ENCODE measurements at regions not wholly inside any gene's neighbourhood (a gene's known extent, or its start where the extent isn't known, plus 50 kb on each side); places are given as distances from the start of the nearest gene placed in this dataset.
A peak's percentile ranks its signal among the peaks of the same experiment; 100 is the strongest.
"Not testable (repeated sequence)": the region's sequence is repeated elsewhere in the genome, so short reads cannot be mapped to it uniquely, and the experiment has no call there.

DNA sequence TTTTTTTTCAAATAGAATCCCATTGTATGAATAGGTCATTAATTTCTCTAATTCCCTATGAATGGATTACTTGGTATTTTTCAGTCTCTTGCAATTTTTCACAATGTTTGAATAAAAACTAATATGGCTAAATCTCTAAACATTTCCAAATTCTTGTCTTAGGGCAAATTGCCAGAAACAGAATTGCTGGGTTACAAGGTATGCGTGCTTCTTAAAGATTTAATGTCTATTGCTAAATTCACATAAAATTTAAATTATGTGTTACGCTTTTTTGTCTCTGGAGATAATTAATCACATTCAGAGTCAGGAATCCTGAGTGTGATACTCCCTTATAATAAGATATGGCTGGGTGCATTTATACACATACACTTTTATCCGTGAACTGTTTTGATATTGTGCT lies 264.5 kb upstream of the TBL1XR1 start:
- DNase-seq: peak; percentile 31

DNA sequence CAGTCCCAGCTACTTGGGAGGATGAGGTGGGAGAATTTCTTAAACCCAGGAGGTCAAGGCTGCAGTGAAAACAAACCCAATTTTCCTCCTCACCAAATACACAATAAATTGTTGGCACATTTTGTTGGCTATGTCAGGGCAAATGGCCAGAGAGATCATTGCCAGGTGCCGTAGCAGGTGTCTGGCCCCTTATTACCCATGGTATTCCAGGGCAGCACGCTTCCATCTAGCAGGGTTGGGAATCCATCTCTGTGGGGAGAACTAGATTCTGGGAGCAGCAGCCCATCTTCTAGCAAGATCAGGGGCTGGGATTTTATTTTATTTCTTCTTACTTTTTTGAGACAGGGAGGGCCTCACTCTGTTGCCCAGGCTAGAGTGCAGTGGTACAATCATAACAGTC lies 266.1 kb upstream of the TBL1XR1 start:
- DNase-seq: not testable (repeated sequence)

GRCh38 chr3:177463863-177464262 lies 266.6 kb upstream of the TBL1XR1 start:
- peak; percentile 92 for DNase-seq

DNA sequence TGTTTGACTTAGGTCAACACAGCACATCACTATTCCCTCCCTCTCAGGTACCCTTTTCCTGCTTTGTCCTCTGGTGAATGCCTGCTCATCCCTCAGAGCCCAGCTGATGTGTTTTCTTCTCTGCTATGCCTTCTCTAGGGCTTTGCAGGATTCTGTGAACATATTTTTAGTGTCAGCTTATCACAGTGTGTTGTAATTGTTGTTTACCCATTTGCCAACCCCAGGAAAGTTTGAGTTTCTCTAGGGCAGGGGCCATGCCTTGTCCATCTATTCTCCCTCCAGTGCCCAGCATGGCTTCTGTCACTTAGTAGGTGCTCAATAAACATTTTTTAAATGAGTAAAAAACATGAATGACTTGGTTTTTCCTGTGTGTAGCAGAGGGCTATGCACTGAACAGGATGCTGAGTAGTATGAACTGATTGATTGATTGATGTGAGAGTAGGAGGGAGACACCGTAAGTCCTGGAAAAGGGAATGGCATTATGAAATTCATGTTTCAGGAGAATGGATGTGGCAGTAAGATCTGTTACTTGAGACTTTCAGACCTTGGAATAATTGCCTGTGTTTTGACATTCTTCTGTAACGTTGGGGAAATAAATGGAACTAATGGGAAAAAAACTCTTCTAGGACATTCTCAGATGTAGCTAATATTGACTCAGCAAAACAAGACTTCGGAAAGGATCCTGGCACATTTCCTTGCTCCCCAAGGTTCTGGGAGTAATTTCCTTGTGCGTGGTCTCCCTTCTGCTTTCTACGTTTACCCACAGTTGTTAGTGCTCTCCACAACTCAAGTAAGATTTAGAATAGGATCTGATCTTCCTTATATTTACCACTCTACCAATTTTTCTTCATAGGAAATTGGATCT lies 267.3 kb upstream of the TBL1XR1 start:
- DNase-seq: no peak

DNA sequence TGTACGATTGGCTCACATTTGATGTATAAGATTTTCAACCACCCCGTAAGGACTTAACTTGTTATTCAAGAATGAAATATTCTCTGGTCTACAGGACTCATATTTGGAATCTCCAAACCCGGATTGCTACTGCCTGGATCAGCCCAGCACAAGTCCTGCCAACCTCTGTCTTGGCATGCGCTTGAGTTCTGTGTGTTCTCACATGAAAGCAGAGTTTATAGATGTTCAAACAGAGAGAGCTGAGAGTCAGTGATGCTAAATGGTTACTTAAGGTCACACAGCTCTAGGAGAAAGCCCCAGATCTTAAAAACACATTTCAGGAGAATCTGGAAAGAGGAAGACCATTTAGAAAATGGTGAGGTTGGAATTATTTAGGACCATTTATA lies 268.0 kb upstream of the TBL1XR1 start:
- no peak for DNase-seq

DNA sequence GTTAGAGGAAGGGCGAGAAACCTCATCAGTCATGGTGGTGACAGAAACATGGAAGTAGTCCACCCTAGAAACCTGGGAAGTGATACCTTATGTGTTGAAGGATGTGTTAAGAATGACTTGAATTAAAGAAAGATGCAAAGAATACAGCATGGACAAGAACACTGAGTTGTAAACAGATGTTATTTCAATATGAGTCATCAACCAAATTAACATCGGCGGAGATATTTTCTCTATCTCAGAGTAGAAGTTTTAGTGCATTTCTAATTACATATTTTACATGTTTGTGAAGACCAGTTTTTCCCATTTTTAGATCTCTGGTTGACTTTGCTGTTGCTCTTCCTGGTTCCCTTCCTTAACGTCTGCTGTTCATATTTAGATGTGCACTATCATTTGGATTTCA lies 268.8 kb upstream of the TBL1XR1 start:
- DNase-seq: peak; percentile 49

DNA sequence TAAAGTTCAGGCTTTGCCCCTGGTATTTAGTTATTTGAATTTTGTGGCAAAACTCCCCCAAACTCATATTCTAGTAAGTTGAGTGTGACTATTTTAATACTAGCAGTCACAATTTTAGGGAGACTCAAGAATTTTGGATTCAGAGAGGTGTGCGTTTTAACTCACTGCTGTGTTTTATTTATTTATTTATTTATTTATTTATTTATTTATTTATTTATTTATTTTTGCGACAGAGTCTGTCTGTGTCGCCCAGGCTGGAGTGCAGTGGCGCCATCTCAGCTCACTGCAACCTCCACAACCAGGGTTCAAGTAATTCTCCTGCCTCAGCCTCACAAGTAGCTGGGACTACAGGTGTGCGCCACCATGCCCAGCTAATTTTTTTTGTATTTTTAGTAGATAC lies 269.3 kb upstream of the TBL1XR1 start:
- not testable (repeated sequence) for DNase-seq

GRCh38 chr3:177467247-177467985 lies 270.1 kb upstream of the TBL1XR1 start:
- no peak for DNase-seq

DNA sequence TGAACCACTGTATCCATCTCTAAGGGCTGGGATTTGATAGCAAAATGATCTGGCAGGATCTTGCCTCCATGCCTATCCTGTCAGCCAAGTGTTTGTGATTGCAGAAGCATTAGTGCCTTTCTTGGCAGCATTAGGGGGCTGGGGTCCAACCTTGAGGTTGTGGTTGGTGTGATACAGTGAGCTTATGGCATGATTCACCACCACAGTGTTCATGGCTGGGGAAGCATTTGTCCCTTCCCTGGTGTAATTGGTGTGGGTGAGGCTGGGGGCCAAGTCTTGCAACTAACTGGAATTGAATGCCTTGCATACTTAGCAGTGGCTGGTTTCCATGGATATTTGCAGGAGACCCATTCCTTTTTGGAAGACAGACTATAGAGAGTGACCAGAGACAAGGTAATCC lies 271.0 kb upstream of the TBL1XR1 start:
- peak; percentile 99 for DNase-seq

DNA sequence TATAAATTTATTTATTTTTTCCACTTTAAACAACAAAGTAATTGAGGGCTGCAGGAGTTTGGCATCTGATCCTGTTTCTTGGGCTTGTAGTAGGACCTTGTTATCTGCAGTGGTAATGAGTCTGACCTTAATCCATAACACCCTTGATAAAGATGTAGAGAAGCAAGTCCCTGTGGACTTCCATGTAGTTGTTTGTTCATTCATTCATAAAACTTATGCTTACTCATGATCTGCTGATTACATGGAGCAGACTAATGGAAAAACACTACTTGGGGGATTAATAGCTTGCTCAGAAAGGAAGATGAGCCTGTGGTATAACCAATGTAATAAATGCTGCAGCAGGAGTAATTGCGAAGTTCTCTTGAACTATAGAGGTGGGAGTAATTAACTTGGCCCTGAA lies 271.5 kb upstream of the TBL1XR1 start:
- peak; percentile 47 for DNase-seq

GRCh38 chr3:177469216-177469615 lies 271.9 kb upstream of the TBL1XR1 start:
- DNase-seq: peak; percentile 77

DNA sequence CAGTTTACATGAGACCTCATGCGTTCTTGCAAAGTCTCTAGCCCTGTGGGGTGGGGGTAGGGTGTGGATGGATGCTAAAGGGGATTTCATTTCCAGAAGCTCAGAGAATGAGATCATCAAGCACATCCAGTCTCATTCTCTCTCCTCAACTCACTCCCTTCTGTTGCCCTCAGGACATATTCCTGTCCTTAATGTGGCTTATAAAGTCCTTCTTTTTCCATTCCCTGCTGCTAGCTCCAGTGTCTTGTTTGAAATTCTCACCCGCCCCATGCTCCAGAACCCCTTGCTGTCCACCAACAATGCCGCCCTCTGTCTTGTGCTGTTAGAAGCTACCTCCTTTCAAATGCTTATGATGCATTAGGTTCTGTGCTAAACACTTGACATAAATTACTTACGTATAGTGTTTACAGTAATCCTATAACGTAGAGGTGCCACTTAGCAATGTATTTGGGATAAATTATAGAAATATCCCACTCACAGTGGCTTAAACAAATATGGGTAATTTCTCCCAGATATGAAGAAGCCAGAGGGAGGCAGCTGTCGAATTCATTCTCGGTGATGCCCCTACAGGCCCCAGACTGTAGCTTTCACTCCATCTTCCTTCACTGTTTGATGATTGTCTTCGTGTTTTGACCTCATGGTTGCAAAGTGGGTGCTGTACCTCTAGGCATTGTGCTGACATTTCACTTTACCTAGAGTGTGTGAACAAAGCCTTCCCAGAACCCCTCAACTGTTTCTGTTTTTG lies 273.1 kb upstream of the TBL1XR1 start:
- DNase-seq: peak; percentile 89

DNA sequence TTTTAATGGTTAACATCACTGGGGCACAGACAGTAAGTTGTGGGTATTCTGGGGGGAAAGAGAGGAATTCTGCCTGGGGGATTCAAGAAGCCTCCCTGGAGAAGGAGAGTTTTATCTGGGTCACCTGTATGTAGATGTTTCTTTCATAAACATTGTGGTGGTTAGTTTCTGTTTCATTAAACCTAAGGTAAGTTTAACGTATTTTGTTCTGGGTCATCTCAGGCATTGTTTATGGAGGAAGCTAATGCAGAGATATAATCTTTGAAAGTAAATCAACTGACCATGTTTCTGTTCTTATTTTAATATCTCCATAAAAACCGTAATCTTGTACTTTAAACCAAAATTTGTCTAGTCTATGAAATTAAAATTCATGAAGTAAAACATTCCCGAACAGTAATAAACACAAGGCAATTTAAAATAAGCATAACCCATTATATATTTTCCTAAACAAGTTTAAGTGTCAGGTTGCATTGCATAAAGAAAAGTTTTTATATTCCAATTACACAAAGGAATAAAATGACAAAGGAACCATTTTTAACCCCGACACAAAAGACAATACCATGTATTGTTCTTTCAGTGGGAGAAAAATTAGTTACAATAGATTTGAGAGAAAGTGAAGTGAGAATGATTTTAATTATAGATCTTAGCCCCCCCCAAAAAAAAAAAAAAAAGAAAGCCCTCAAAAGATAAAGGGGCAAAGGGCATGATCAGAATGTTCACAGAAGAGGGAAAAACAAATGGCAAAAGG lies 274.6 kb upstream of the TBL1XR1 start:
- DNase-seq: no peak

DNA sequence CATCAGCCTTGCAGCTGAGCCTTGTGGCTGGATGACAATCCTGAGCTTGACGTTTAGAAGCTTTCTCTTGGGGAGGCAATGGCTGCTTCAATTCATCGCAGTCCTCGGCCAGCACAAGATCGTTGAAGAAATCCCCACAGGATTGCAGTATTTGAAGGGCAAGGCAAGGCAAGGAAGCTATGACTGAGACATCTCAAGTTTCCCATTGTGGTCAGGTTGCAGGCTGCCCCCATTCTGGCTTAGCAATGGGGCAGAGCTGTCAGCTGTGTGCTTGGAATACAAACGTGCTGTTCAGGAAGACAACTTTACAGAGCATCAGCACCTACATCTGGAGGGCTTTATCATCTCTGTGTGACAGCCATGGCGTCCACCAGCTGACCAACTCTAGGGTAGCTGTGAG lies 275.9 kb upstream of the TBL1XR1 start:
- peak; percentile 80 for DNase-seq

DNA sequence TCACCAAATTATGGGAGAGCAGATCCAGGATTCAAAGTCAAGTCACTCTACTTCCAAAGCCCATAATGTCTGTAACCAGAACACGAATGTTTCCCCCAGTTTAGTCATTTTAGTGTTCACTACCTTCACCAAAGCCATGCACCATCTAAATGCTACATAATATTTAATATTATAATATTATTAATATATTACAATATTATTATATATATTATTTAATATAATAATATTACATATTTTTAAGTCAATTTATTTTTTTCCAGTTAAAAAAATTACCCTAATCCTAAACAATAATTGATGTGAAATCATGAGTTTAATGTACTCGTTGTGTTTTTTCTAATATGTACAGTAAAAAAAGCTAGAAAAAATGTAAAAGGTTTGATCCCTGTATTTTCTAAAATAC lies 276.6 kb upstream of the TBL1XR1 start:
- no peak for DNase-seq

GRCh38 chr3:177474652-177475355 lies 277.5 kb upstream of the TBL1XR1 start:
- no peak for DNase-seq

GRCh38 chr3:177475356-177475665 lies 278.0 kb upstream of the TBL1XR1 start:
- no peak for DNase-seq

- DNase-seq: no peak
Observed at GRCh38 chr3:177476495-177476894, 279.2 kb upstream of the TBL1XR1 start.

- no peak for DNase-seq
Observed at GRCh38 chr3:177476921-177477435, 279.7 kb upstream of the TBL1XR1 start.

DNA sequence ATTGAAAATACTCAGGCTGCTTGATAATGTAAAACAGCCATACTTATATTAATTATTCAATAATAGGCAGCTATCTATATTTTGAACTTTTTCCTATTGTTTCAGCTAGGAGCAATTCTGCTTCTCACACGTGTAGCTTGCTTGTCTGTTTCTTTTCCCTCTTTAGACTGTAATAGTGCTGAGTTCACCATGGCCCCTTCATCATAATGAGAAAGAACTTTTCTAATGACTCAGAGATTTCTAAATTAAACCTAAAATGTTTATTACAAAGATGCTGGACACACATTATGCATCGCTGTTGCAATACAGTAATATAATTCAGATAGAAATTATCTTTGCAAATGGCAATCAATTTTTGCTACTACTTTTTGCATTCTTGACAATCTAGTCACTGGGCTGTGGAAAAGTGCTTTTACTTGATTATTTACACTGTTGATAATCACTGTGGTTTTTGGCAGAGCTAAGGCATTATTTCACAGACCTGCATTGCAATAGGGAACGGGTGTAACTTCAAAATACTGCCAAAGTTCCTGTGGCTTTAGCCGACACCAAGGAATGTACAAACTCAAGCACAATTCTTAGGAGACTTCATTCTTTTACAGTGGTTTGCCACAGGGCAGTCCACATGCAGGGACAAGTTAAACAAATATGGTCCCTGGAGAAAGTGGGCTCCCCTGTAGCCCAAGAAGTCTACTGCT lies 281.0 kb upstream of the TBL1XR1 start:
- peak; percentile 100 for DNase-seq

- DNase-seq: no peak
Observed at GRCh38 chr3:177479630-177480029, 282.3 kb upstream of the TBL1XR1 start.

All from fibroblast of skin of scalp (primary cell).